HCT116 (cell line): ENCODE measurements at regions not wholly inside any gene's neighbourhood (a gene's known extent, or its start where the extent isn't known, plus 50 kb on each side); places are given as distances from the start of the nearest gene placed in this dataset.

Source experiments
- ATAC-seq: fragments of 200-7000 bp; cut with Tn5 transposase; 2 replicates; pipeline ENCODE4 v1.9.1; 2020; ENCODE audit warnings: mild to moderate bottlenecking, moderate library complexity
- BruUV-seq: library from RNA; stranded (reverse); fragments of 400-500 nt; replicated peaks from 2 replicates; lab custom pipeline; 2021; lab: Mats Ljungman, UMichigan
- CTCF ChIA-PET: fragments of 300-600 bp; sonication (Branson Sonifier 250); formaldehyde crosslinking; loops from one replicate; lab custom pipeline; 2021; ENCODE audit warnings: antibody characterized with exemption; lab: Charles Lee
- POLR2A ChIA-PET: fragments of 300-600, 350-600 bp; sonication (Branson Sonifier 250); formaldehyde crosslinking; loops from one replicate; lab custom pipeline; 2021; ENCODE audit warnings: antibody characterized with exemption; lab: Charles Lee
- RAD21 ChIA-PET, 2 experiments: fragments of 300-600 bp; sonication (Branson Sonifier 250); formaldehyde crosslinking; loops; one replicate each; lab custom pipeline; 2023; ENCODE audit warnings: low total read pairs in 2 of 2; ENCODE audit not compliant: uncharacterized antibody in 2 of 2, unreplicated experiment in 2 of 2, low non-redundant PET in 1 of 2; lab: Charles Lee
- DNase-seq: peaks from one replicate; pipeline ENCODE4 v3.0.0-alpha.2; 2010; ENCODE audit warnings: low read depth, low spot score
- H2AFZ ChIP-seq: fragments of 200-600 bp; shearing (Covaris generic), sonication (generic); 2 replicates; pipeline ENCODE4 v1.6.1; 2017; ENCODE audit warnings: low read depth, mixed run types, mixed read lengths, antibody characterized with exemption, low read length; ENCODE audit not compliant: poor library complexity, severe bottlenecking
- H3K27ac ChIP-seq: 2 replicates; pipeline ENCODE4 v1.5.1; 2012; ENCODE audit warnings: low read depth, low read length
- H3K27me3 ChIP-seq: fragments of 200-600 bp; sonication (generic); 2 replicates; pipeline ENCODE4 v1.6.1; 2016; ENCODE audit warnings: mixed run types, low read length, mixed read lengths; ENCODE audit not compliant: insufficient read depth
- H3K36me3 ChIP-seq, 2 experiments: fragments of 200-500 bp in 1 of 2; fragments of 200-600 bp in 1 of 2; sonication (Bioruptor generic) in 1 of 2; sonication (generic) in 1 of 2; 2 replicates each; pipeline versions ENCODE4 v1.5.1 to v1.6.1; 2014 to 2016; ENCODE audit warnings: low read length in 2 of 2, inconsistent platforms in 1 of 2, mixed read lengths in 1 of 2, mixed run types in 1 of 2; ENCODE audit not compliant: insufficient read depth in 2 of 2, control insufficient read depth in 1 of 2
- H3K4me1 ChIP-seq, 2 experiments: fragments of 200-600 bp in 1 of 2; sonication (generic) in 1 of 2; 2 replicates each; pipeline versions ENCODE4 v1.5.1 to v1.6.1; 2012 to 2017; ENCODE audit warnings: low read length in 2 of 2, inconsistent platforms in 1 of 2, mild to moderate bottlenecking in 1 of 2, mixed read lengths in 1 of 2, mixed run types in 1 of 2, moderate library complexity in 1 of 2; ENCODE audit not compliant: insufficient read depth in 2 of 2, control insufficient read depth in 1 of 2
- H3K4me2 ChIP-seq: fragments of 200-600 bp; sonication (generic); 2 replicates; pipeline ENCODE4 v1.6.1; 2017; ENCODE audit warnings: mixed run types, low read length, mixed read lengths
- H3K4me3 ChIP-seq, 2 experiments: fragments of 200-600 bp in 1 of 2; sonication (generic) in 1 of 2; replicated peaks in 1 of 2; 2 replicates each; pipeline ENCODE4 v1.5.1; 2011 to 2016; ENCODE audit warnings: low read length in 2 of 2, control low read depth in 1 of 2, low read depth in 1 of 2, mild to moderate bottlenecking in 1 of 2, mixed read lengths in 1 of 2, mixed run types in 1 of 2
- H3K79me2 ChIP-seq: fragments of 200-600 bp; sonication (generic); 2 replicates; pipeline ENCODE4 v1.6.1; 2017; ENCODE audit warnings: mild to moderate bottlenecking, mixed run types, low read length, moderate library complexity, mixed read lengths; ENCODE audit not compliant: insufficient read depth
- H3K9ac ChIP-seq: fragments of 200-600 bp; sonication (generic); 2 replicates; pipeline ENCODE4 v1.6.1; 2016; ENCODE audit warnings: low read length, mixed read lengths
- H3K9me2 ChIP-seq: fragments of 200-600 bp; sonication (generic), shearing (Covaris generic); 2 replicates; pipeline ENCODE4 v1.6.1; 2017; ENCODE audit warnings: mixed run types, mild to moderate bottlenecking, moderate library complexity; ENCODE audit not compliant: insufficient read depth
- H3K9me3 ChIP-seq, 2 experiments: fragments of 200-500 bp in 1 of 2; fragments of 200-600 bp in 1 of 2; sonication (Bioruptor generic) in 1 of 2; sonication (generic) in 1 of 2; 2 replicates each; pipeline ENCODE4 v1.6.1; 2014 to 2017; ENCODE audit warnings: low read length in 2 of 2, mixed read lengths in 2 of 2, inconsistent platforms in 1 of 2, low read depth in 1 of 2, mild to moderate bottlenecking in 1 of 2, mixed run types in 1 of 2, moderate library complexity in 1 of 2; ENCODE audit not compliant: control insufficient read depth in 1 of 2, insufficient read depth in 1 of 2
- H4K20me1 ChIP-seq: fragments of 200-600 bp; sonication (generic), shearing (Covaris generic); 2 replicates; pipeline ENCODE4 v1.6.1; 2017; ENCODE audit warnings: mixed run types, mild to moderate bottlenecking, moderate library complexity; ENCODE audit not compliant: insufficient read depth
- CBX3 ChIP-seq: IDR thresholded peaks from 2 replicates; pipeline ENCODE4 v1.6.1; 2012; ENCODE audit warnings: low read depth
- CEBPB ChIP-seq: IDR thresholded peaks from 2 replicates; pipeline ENCODE4 v1.6.1; 2012; ENCODE audit warnings: low read depth
- CTCF ChIP-seq, 3 experiments: fragments of 200-600 bp in 1 of 3; sonication (generic) in 1 of 3; IDR thresholded peaks in 2 of 3; conservative IDR thresholded peaks in 1 of 3; 2 replicates each; pipeline ENCODE4 v1.5.1; 2012 to 2017; ENCODE audit warnings: low read depth in 2 of 3, low read length in 2 of 3, antibody characterized with exemption in 1 of 3, borderline replicate concordance in 1 of 3, control low read depth in 1 of 3, mild to moderate bottlenecking in 1 of 3, mixed read lengths in 1 of 3, mixed run types in 1 of 3, moderate library complexity in 1 of 3; ENCODE audit not compliant: insufficient read depth in 1 of 3
- EGR1 ChIP-seq: IDR thresholded peaks from 2 replicates; pipeline ENCODE4 v1.6.1; 2012; ENCODE audit warnings: low read depth
- ELF1 ChIP-seq: IDR thresholded peaks from 2 replicates; pipeline ENCODE4 v1.6.1; 2012; ENCODE audit warnings: low read depth, borderline replicate concordance
- EZH2phosphoT487 ChIP-seq: fragments of 200-600 bp; IDR thresholded peaks from 2 replicates; pipeline ENCODE4 v1.6.1; 2018; ENCODE audit warnings: antibody characterized with exemption, borderline replicate concordance
- FOSL1 ChIP-seq: IDR thresholded peaks from 2 replicates; pipeline ENCODE4 v1.6.1; 2012; ENCODE audit warnings: low read depth
- MAX ChIP-seq: IDR thresholded peaks from 2 replicates; pipeline ENCODE4 v1.6.1; 2012
- POLR2A ChIP-seq: IDR thresholded peaks from 2 replicates; pipeline ENCODE4 v1.7.0; 2011; ENCODE audit warnings: borderline replicate concordance; ENCODE audit not compliant: insufficient read depth, insufficient read length; ENCODE audit errors: extremely low read depth
- POLR2AphosphoS5 ChIP-seq: IDR thresholded peaks from 2 replicates; pipeline ENCODE4 v1.6.1; 2011; ENCODE audit warnings: mild to moderate bottlenecking, low read depth, low read length, moderate library complexity
- RAD21 ChIP-seq: IDR thresholded peaks from 2 replicates; pipeline ENCODE4 v1.6.1; 2012; ENCODE audit warnings: low read depth, mild to moderate bottlenecking
- SIN3A ChIP-seq: IDR thresholded peaks from 2 replicates; pipeline ENCODE4 v1.6.1; 2012; ENCODE audit warnings: low read depth
- SP1 ChIP-seq: IDR thresholded peaks from 2 replicates; pipeline ENCODE4 v1.6.1; 2012; ENCODE audit warnings: low read depth
- SRF ChIP-seq: IDR thresholded peaks from 2 replicates; pipeline ENCODE4 v1.6.1; 2012; ENCODE audit warnings: low read depth
- TCF7L2 ChIP-seq: IDR thresholded peaks from 2 replicates; pipeline ENCODE4 v1.7.0; 2011; ENCODE audit warnings: borderline replicate concordance, inconsistent platforms; ENCODE audit not compliant: insufficient read depth, insufficient read length; ENCODE audit errors: extremely low read depth
- YY1 ChIP-seq: IDR thresholded peaks from 2 replicates; pipeline ENCODE4 v1.6.1; 2011; ENCODE audit warnings: low read length, low read depth, moderate library complexity, mild to moderate bottlenecking; ENCODE audit not compliant: insufficient replicate concordance; ENCODE audit errors: extremely low read depth
- ZFX ChIP-seq: fragments of 450-650 bp; IDR thresholded peaks from 2 replicates; pipeline ENCODE4 v1.6.1; 2017
- ZNF274 ChIP-seq: fragments of 200-500 bp; sonication (Bioruptor generic); IDR thresholded peaks from 2 replicates; pipeline ENCODE4 v1.6.1; 2014; ENCODE audit warnings: mild to moderate bottlenecking, low read depth, low read length, inconsistent platforms
- intact Hi-C: fragments of 100-400 bp; cut with micrococcal nuclease; formaldehyde crosslinking; loops from 2 replicates; pipeline ENCODE4 v1.10.0; 2022
- TF ChIP-seq, protein P1 (sequence below): IDR thresholded peaks from 2 replicates; pipeline ENCODE4 v1.6.1; 2012
- TF ChIP-seq, protein P2 (sequence below): IDR thresholded peaks from 2 replicates; pipeline ENCODE4 v1.6.1; 2011; ENCODE audit warnings: mild to moderate bottlenecking, low read length, moderate library complexity; ENCODE audit not compliant: insufficient replicate concordance; ENCODE audit errors: extremely low read depth

DNA sequence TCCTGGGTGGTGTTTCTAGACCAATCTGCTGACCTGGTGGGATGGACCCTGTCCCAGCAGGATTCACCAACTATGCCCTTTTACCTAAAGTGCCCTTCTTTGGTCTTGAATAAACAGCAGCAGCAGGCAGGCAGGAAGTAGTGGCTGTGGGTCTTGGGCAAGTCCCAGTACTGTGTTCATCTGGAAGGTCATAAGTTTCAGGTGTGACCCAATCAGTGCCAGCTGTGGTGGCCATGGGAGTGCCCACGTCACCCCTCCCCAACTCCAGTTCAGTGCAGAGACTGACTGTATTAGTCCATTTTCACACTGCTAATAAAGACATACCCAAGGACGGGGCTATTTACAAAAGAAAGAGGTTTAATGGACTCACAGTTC lies 148.3 kb upstream of the SRD5A2 start:
- H3K79me2 ChIP-seq = no peaks in the 10 kb centered on the region
- BruUV-seq = no TSS peak
- RAD21 ChIA-PET = no interaction called here

More for the DNA sequence above, 148.3 kb upstream of the SRD5A2 start:
- Histone ChIP-seq H3K4me1 (no peaks in the 10 kb centered on the region; a peak in 1 of 4 replicates), H4K20me1 (no peaks in the 10 kb centered on the region), H2AFZ (no peak overlapping the region), H3K27ac (no peak overlapping the region), H3K36me3 (no peaks in the 10 kb centered on the region), H3K4me2 (no peak overlapping the region), H3K9me2 (no peaks in the 10 kb centered on the region), H3K27me3 (no peaks in the 10 kb centered on the region), H3K4me3 (no peak overlapping the region), H3K9ac (no peak overlapping the region), H3K9me3 (no peaks in the 10 kb centered on the region)
- TF ChIP-seq RAD21 (no peak), CBX3 (no peak), CTCF (IDR thresholded peaks at IDR 0.05 in 2 of 3, conservative IDR thresholded peaks at IDR 0.05 in 1 of 3; ENCODE audit: borderline replicate concordance in 1 of 3, insufficient read depth in 1 of 3, low read depth in 2 of 3, low read length in 2 of 3) (no peak), ZNF274 (no peak), MAX (no peak), FOSL1 (no peak), POLR2A (no peak), POLR2AphosphoS5 (no peak), EZH2phosphoT487 (no peak), SRF (no peak), YY1 (no peak), TCF7L2 (no peak), ZFX (no peak), SP1 (no peak), CEBPB (no peak), EGR1 (no peak), ELF1 (no peak), SIN3A (no peak)
- TF ChIP-seq, protein P1, sequence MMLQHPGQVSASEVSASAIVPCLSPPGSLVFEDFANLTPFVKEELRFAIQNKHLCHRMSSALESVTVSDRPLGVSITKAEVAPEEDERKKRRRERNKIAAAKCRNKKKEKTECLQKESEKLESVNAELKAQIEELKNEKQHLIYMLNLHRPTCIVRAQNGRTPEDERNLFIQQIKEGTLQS = no peak
- TF ChIP-seq, protein P2, sequence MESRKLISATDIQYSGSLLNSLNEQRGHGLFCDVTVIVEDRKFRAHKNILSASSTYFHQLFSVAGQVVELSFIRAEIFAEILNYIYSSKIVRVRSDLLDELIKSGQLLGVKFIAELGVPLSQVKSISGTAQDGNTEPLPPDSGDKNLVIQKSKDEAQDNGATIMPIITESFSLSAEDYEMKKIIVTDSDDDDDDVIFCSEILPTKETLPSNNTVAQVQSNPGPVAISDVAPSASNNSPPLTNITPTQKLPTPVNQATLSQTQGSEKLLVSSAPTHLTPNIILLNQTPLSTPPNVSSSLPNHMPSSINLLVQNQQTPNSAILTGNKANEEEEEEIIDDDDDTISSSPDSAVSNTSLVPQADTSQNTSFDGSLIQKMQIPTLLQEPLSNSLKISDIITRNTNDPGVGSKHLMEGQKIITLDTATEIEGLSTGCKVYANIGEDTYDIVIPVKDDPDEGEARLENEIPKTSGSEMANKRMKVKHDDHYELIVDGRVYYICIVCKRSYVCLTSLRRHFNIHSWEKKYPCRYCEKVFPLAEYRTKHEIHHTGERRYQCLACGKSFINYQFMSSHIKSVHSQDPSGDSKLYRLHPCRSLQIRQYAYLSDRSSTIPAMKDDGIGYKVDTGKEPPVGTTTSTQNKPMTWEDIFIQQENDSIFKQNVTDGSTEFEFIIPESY = no peak
- no peak for DNase-seq
- no peak for ATAC-seq
- POLR2A ChIA-PET = no interaction called here
- CTCF ChIA-PET = no interaction called here
- intact Hi-C loops = no loop called here
